Cardiac fibroblast (primary cell): ENCODE measurements at regions not wholly inside any gene's neighbourhood (a gene's known extent, or its start where the extent isn't known, plus 50 kb on each side); places are given as distances from the start of the nearest gene placed in this dataset.

Source experiments
- DNase-seq, 2 donors: peaks; one replicate each; pipeline versions ENCODE4 v3.0.0 to v3.0.0-alpha.2; 2010; ENCODE audit warnings: low read depth in 2 of 2
- H3K4me3 ChIP-seq, 2 donors: replicated peaks in 1 of 2; 1 replicate in 1 of 2; 2 replicates in 1 of 2; pipeline ENCODE4 v1.5.1; 2011; ENCODE audit warnings: low read depth in 2 of 2, low read length in 2 of 2, mild to moderate bottlenecking in 2 of 2, moderate library complexity in 1 of 2
- CTCF ChIP-seq: IDR thresholded peaks from one replicate; pipeline ENCODE4 v1.5.1; 2011; ENCODE audit warnings: low read depth, mild to moderate bottlenecking, low read length, inconsistent platforms

- TF ChIP-seq CTCF: no peak
- DNase-seq: no peak
- H3K4me3 ChIP-seq: no peak overlapping the region
Observed at GRCh38 chr1:83813576-83813975, 185.4 kb downstream of the TTLL7 start.

- H3K4me3 ChIP-seq: no peak overlapping the region
- DNase-seq: no peak
- TF ChIP-seq CTCF: no peak
Observed at GRCh38 chr1:83810144-83810543, 188.8 kb downstream of the TTLL7 start.

- no peak for TF ChIP-seq CTCF
- no peak overlapping the region for H3K4me3 ChIP-seq
- DNase-seq: no peak
Observed at GRCh38 chr1:83808536-83808935, 190.4 kb downstream of the TTLL7 start.

GRCh38 chr1:83807821-83808220 lies 191.1 kb downstream of the TTLL7 start:
- no peak for DNase-seq
- H3K4me3 ChIP-seq: no peak overlapping the region
- no peak for TF ChIP-seq CTCF

- DNase-seq: no peak
- TF ChIP-seq CTCF: no peak
- H3K4me3 ChIP-seq: no peak overlapping the region
Observed at GRCh38 chr1:83807231-83807630, 191.7 kb downstream of the TTLL7 start.

- no peak for TF ChIP-seq CTCF
- DNase-seq: no peak
- H3K4me3 ChIP-seq: no peak overlapping the region
Observed at GRCh38 chr1:83805921-83806320, 193.0 kb downstream of the TTLL7 start.

GRCh38 chr1:83802460-83803152 lies 196.3 kb downstream of the TTLL7 start:
- TF ChIP-seq CTCF: no peak
- no peak for DNase-seq
- H3K4me3 ChIP-seq: no peak overlapping the region
